ENCODE measurements at regions not wholly inside any gene's neighbourhood (a gene's known extent, or its start where the extent isn't known, plus 50 kb on each side); places are given as distances from the start of the nearest gene placed in this dataset.
"Not testable (repeated sequence)": the region's sequence is repeated elsewhere in the genome, so short reads cannot be mapped to it uniquely, and the experiment has no call there.

DNA sequence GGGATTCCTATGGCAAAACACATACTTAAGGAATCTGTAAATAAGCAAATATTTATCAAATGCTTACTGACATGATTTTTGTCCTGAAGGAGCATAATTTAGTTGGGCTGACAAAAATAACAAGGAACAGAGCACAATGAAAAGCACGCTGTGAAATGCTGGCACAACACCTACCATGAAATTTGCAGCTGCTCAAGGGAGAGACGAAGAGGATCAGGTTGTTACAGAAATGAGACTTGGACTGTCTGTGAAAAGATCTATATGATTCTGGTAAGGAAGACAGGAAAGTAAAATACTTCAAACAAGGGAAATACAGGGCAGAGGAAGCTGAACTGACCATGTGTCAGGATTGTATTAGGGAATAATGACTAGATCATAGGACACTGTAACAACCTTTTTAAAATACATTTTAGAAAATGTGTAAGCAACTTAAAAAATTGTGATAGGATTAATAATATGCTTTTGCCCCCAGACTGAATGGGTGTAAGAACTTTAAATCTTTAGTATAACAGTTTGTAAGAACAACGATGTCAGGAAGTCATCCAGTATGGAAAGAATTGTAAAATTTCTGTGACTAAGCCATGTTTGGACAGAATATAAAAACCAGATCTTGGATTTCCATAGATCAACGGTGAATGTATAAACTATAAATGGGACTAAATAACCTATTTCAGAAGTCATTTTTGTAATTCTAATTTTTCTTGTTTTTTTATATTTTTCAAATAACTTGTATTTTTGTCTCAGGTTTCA is 1556.0 kb downstream of the EFNB2 start:
- DNase-seq: no peak

DNA sequence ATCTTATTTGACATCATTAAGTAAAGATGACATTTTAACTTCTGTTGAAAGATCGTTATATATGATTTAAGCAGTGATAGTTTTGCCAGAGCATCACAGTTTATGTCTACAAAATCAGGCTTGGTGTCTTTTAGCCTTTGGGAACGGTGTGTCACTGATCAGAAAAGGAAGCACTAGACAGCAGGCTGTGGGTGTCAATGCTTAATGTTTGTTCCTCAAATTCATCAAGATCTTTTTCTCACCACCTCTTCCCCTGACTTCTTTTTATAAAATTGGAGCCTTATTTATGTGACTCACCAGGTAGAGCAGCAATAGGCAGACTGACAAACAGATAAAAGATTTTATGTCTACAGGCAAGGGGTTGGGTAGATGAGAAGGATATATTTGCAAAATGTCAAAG is 1558.5 kb downstream of the EFNB2 start:
- peak; percentile 60 for DNase-seq

DNA sequence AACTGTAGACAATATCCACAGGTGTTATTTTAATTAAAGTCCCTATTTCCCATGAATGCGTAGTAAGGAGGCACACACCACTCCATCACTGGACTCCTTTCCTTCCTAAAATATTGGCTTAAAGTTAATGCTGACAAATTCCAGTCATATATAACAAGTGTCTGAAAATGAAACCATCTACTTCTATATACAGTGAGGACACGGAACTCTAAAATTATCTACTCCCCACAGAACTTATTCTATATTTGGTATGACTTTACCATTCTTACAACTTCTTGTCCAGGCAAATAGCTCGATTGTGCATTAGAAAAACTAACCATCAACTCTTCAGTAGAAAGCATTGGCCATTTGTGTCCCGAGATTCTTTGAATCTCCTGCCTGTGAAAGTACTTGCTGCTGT is 1560.2 kb downstream of the EFNB2 start:
- DNase-seq: peak; percentile 56

DNA sequence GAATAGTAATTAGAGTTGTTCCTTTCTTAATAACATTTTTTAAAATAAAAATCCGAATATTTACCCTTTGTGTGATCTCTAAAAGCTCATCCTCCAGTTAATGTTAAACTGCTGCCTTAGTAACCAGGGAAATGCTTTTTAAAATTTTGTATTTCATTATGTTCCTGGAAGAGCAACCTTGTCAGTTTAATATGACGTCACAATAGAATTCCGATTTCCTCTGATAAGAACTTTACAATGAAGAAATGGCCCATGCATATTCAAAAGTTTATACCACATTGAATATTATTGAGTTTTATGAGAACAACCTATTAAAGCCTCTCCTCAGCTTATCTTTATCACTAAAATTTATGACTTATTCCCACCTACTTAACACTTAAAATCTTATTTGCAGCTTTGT is 1566.6 kb downstream of the EFNB2 start:
- DNase-seq: no peak

DNA sequence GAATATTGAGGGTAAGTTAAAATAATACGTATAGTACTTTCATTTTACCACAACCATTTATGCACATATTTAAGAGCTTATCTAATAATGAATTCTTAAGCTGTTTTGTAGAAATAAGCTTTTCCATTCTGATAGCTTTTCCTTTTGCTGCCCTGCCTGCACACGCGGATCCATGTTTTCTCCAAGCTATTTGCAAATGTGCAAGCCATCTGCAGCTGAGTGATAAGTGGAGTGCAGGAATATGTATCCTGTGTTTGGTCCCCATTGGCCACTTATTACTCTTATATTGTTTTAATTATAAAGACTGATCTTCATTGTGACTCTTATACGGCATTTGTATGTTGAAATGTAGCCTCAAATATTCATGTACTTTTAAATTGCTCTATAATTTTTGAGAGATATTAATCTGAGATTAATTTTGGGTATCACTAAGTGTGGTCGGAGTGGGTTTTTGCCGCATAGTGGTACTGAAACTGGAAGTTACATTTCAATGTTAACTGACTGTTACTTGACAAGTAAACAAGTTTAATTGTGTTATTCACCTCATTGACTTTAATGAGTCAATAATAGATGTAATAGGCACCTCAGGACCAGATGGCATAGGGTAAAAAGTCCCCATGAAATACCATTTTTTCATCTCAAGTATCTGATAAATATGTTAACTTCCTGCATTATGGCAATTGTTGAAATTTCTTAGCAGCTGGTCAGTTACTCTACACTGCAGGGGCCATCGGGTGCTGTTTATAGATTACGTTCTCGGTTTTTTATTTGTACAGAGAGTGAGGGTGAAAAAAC is 1567.4 kb downstream of the EFNB2 start:
- no peak for DNase-seq

DNA sequence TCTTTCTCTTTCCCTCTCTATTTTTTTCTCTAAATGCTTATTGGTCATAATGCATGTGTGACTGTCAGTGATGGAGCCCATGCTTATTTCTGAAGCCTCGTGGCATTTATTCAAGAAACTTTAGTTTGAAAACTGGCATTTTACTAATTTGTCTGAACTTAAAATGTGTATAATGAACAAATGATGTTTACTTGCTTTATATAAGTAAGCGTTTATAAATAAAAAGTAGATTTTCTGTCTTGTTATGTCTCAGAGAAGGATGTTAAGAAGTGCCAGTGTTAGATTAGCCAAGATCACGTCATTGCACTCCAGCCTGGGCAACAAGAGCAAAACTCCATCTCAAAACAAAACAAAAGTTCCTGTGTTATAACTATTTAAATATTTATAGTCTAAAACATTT is 1568.1 kb downstream of the EFNB2 start:
- no peak for DNase-seq

DNA sequence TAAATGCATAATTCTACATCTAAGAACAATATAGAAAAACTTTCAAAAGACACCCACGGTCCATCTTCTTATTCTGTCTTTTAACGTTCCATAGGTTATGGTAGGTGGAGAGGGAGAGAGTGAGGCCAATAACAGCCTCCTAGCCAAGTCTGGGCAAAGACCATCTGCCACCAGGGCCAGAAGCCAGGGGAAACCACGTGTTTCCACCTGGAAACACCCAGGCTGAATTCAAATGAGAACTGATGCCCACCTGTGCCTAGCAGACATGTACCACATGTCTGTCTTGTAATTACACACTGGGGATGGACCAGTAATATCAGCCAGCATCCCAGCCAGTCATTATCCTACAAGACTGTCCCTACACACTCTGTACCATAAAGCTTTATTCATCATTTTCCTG is 1573.1 kb downstream of the EFNB2 start:
- no peak for DNase-seq

DNA sequence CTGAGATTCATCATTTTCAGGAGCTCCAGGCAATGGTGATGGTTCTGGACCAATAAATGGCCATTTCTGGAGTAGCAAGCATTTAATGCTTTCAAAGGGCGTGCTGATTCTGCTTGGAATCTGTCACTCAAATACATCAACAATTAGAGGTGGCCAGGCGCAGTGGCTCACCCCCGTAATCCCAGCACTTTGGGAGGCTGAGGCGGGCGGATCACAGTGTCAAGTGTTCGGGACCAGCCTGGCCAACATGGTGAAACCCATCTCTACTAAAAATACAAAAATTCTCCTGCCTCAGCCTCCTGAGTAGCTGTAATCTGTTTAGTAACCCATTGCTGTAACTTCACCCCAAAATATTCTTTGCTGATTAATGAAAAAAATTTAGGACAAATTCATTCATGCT is 1574.2 kb downstream of the EFNB2 start:
- DNase-seq: no peak

DNA sequence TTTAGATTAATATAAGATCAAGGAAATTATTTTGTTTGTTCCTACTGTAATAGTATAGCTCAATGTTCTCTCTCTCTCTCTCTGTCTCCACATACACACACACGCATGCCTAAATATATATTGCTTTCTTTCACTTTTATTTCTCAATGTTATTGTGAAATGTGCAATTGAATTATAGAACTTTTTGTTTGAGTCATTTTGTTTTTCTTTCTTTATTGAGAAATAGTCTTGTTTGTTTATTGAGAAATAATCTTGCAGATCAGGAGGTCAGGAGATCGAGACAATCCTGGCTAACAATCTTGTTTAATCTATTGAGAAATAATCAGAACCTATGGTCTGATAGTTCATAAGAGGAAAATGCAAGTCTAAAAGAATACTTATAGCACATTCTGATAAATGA is 1581.3 kb downstream of the EFNB2 start:
- DNase-seq: peak; percentile 59

DNA sequence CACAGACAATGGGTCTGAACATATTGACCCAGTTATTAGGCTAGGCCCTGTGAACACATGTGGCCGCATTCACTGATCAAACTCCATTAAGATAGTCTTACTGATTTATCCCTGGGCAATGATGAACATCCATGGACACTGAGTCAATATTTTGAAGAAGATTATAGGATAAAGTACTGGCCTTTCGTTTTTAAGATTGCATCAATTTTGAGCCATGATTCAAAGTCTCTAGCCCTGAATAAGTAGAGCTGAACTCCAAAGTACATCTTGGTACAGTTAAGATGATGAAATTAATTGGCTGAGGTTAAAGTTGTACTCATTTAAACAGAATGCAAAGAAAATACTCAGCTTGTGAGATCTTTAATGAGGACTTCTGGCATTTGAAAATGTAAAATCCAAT is 1581.9 kb downstream of the EFNB2 start:
- no peak for DNase-seq

DNA sequence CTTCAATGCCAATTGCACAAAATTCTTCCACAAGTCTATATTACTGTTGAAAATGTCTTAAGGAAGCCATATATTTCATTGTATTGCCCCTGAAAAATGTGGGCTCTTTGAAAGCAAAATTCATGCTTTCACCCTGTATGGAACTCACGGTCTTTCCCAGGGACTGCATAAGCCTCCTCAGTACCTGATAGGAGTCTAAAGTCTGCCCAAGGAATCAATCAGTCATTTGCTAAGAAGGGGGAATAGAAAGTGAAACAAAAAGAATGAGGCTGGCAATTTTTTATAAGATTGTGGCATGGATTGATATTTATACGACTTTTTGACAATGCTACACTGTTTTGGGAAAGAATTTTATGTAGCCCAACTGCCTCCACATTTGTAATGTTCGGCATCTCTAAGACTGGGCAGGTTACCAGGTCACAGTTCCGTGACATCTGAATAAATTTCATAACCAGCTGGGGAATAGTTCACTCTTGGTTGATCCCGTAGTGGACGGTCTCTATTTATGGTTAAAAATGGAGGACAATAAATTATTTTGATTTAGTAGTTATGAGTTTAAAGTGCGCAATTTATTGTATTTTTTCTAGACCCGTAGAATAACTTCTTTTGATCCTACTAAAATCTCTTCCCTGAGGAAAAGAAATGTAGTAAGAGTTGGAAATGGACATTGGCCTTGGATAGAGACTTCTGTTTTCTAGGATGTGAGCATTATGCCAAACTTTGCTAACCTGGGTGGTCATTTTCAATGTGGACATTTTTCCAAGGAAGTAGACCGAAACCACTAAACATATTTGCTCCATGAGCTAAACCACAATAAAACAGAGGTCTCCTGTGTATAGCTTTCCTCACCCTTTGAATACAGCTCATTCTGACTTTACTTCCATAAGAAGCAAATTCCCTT is 1585.4 kb downstream of the EFNB2 start:
- DNase-seq: no peak

DNA sequence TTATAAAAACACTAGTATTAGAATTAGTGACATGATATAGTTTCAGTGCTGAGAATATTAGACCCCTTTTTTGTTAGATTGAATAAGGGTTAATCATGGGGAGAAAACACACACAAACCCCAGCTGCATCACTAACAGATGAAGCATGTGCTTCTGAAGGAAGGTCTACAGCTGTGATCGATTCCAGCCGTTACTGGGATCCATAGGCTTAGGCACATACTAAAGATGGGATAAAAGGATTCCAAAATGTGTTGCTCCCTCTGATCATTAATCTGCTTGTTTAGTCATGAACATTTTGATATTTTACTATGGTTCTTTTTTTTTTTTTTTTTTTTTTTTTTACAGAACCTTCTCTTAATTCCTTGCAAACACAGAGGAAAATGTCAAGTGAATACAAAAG is 1591.3 kb downstream of the EFNB2 start:
- DNase-seq: no peak

DNA sequence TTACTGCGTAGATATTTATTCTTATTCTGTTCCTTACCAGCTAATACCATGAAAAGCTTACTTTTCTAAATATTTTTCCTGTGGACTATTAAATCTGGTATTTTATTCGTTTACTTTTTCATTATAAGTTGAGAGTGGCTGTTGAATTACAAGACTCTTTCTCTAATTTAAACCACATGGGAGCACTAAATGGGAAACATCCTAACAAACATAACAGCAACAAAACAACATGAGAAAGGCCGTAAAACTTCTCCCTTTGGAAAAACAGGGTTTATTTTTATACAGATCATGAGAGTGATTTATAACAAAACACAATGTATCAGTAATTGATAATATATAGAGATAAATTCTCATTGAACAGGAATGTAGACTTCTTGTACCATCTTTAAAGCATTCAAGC is 1592.1 kb downstream of the EFNB2 start:
- DNase-seq: no peak

DNA sequence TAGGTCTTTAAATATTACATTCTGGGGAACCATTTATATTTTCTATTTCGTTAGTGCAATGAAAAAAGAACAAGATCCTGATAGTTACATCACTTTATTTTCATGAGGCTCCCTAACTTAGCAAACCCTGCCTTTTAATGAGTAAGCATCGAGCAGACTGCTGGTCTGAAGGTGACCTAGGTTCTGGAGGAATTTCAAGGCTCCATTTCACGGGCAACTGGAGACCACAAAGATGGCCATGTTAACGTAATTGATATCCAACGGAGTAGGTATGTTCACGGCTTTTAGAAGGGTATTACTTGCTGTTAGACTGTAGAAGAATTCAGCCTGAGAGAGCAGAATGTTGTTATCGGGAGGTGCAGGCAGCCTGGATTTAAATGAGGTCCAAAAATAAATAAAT is 1597.6 kb downstream of the EFNB2 start:
- DNase-seq: no peak

DNA sequence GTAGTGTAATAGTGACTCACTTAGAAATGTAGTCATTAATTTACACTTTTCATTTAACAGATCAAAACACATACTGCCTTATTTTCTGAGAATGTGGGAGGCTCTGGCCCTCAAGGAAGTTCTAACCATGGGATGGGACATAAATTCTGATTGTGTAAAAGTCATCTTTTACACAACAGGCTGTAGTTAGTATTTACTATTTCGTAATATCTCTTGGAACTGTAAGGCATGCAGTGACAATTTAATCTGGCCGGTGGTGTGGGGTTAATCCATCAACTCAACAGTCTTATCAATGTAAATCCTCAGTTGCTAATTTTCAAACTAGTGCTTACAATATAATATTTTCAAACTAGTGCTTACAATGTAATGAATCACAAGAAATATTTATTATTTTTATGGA is 1599.2 kb downstream of the EFNB2 start:
- peak; percentile 84 for DNase-seq

DNA sequence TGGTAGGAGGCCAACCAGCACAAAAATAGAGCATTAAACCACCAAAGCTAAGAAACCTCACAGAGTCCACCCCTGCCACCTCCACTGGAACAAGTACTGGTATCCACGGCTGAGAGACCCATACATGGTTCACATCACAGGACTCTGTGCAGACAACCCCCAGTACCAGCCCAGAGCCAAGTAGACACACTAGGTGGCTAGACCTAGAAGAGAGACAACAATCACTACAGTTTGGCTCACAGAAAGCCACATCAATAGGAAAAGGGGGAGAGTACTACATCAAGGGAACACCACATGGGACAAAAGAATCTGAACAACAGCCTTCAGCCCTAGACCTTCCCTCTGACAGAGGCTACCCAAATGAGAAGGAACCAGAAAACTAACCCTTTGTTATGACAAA is 1614.9 kb downstream of the EFNB2 start:
- not testable (repeated sequence) for DNase-seq

DNA sequence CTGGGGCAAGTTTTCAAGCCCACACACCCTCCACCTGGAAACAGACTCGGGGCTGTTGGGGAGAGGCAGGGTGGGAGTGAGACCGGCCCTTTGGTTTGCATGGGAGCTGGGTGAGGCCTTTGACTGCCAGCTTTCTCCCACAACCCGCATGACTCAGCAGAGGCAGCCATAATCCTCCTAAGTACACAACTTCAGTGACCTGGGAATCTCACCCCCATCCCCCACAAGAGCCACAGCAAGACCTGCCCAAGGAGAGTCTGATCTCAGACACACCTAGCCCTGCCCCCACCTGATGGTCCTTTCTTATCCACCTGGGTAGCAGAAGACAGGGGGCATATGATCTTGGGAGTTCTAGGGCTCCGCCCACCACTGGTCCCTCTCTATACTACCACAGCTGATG is 1615.4 kb downstream of the EFNB2 start:
- DNase-seq: no peak

DNA sequence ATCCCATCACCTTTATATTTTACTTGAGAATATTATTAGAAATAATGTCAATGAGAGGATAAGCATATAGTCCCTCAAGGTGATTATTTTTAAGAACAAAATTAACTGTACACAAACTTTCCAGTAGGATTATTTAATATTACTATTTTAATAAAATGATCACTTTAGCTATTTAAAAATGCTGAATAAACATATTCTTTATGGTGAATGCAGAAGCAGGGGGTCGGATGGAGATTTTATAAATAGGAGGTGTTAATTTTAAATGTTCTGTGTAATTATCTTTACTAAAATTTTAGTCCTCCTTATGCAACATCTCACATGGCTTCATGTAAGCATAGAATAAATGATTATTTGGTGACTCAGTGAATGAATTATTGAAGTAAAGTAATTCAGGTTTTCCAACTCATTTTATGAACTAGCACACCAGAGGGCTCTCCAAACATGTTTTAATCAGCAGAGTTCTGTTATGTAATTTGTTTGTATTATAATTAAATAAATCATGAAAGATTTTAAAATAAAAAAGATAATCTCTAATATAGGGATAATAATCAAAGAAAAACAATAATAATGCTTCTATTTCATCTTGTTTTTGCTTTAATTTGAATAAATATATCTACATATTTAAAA is 1635.2 kb downstream of the EFNB2 start:
- no peak for DNase-seq

DNA sequence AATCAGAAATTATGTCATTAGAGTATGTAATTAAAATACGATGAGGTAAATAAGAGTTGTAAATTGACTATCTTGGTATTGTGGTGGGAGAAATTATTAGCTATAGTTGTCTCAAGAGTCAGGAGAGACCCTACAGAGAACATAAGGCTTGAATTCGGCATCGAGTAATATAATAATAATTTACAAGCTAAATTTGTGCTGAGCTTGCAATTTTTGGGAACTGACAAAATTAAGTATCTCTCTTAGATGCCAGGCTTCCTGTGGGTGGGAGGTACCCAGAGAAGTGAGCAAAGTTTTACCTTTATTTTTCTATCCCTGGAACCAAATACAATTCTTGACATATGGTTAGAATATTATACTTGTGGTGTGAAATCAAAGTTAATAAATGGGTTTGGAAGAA is 1637.0 kb downstream of the EFNB2 start:
- no peak for DNase-seq

DNA sequence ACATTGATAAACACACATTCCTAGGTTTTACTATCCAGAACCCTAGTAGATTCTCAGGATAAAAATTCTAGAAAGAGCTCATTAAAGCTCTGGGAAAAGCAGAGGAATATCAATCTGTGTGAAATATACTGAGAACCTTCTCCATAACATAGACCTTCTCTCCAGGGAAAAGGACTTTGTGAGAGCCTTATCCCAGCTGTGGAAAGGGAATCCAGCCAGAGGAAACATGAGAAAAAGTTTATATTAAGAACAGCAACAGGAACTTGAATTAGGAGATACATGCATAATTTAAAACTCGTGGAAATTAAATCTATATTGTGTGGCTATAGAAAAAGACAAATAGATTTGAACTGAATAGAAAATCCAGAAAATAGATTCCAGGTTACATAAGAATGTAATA is 1639.9 kb downstream of the EFNB2 start:
- no peak for DNase-seq

DNA sequence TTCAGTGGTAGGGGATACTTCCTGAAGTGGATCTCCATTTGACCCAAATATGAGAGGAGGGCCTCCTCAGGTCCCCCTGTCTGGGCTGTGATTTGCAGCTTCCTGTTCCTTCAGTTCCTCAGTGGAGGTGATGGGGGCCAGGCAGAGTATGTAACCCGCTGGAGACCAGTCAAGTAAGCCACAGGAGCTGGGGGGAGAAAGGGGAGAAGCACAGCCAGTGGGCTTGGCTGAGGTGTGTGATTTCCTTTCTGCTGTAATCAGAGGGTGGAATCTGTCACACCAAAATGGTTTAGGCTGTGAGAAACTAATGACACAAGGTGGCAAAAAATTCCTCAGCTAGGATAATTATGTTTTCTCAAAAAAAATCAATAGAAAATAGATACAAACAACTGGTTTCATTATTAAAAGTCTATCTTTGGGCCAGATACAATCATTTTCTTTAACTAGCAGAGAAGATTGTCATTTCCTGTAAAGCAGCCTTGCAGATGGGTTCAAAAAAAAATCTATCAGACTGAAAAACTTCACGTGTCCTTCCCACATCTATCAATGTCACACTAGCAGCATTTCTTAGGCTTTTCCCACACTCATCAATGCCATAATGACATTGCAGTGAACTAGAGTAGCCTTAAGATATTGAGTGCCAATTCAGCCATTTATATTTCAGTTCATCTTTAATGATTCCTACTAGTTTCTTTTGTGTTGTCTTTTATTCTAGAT is 1660.3 kb downstream of the EFNB2 start:
- DNase-seq: no peak

DNA sequence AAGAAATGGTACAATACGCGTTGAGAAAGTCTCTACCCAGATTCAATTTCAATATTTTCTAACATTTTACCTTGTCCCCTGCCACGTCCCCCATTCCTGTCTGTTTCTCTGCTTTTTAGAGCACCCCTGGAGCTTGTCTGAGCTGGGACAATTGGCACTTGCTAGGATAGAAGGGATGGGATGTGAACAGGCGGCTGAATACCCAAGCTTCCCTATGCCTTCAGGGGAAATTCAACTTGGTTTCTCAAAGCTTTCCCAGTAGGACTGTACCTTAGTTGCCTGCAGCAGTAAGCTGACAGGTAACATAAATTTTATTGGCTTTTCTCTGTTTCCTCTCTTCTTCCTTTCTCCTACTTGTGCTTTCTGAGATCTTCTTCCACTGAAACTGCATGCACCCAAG is 1663.3 kb downstream of the EFNB2 start:
- no peak for DNase-seq

Data from MV-4-11 (cell line).